ENCODE measurements at regions not wholly inside any gene's neighbourhood (a gene's known extent, or its start where the extent isn't known, plus 50 kb on each side); places are given as distances from the start of the nearest gene placed in this dataset.

GRCh38 chr2:41413813-41414485 lies 633.9 kb upstream of the PKDCC start:
- TF ChIP-seq CTCF (IDR thresholded peaks at IDR 0.05): no peak
- Histone ChIP-seq H3K27ac (no peak overlapping the region), H3K27me3 (peaks cover 0 to 3% (median 0%) of the 10 kb centered on the region in 4 donors), H3K4me3 (no peak overlapping the region), H3K4me1 (no peaks in the 10 kb centered on the region), H3K36me3 (no peaks in the 10 kb centered on the region), H3K9me3 (no peaks in the 10 kb centered on the region)
- WGBS, 2 donors: 51 to 60% methylated on average over 4 of the region's 4 CpGs
- DNase-seq: no peak
- no peak for ATAC-seq
- no peak for FAIRE-seq
- intact Hi-C loops (cut with DNase I): no loop called here

- no peaks in the 10 kb centered on the region for H3K36me3 ChIP-seq
- H3K9me3 ChIP-seq: no peaks in the 10 kb centered on the region
- H3K4me1 ChIP-seq: no peaks in the 10 kb centered on the region
- intact Hi-C loops (cut with DNase I): no loop called here
- H3K4me3 ChIP-seq: no peak overlapping the region
- 43 to 46% methylated on average over 5 of the region's 5 CpGs for WGBS, 2 donors
- H3K27me3 ChIP-seq: peaks cover 0 to 3% (median 0%) of the 10 kb centered on the region in 4 donors
- no peak overlapping the region for H3K27ac ChIP-seq
- DNase-seq: peak in 1 of 6 donors; percentile 6
- ATAC-seq: no peak
- FAIRE-seq: no peak
- TF ChIP-seq CTCF (IDR thresholded peaks at IDR 0.05): peak in 1 of 4 donors; percentile 7
These were observed 633.2 kb upstream of the PKDCC start for GRCh38 chr2:41414486-41415230.

- 29 to 54% methylated on average over 1 of the region's 1 CpG for WGBS, 2 donors
- Histone ChIP-seq H3K36me3 (no peaks in the 10 kb centered on the region), H3K4me3 (no peak overlapping the region), H3K27me3 (no peaks in the 10 kb centered on the region), H3K4me1 (no peaks in the 10 kb centered on the region), H3K27ac (no peak overlapping the region), H3K9me3 (no peaks in the 10 kb centered on the region)
- ATAC-seq (no peak), FAIRE-seq (no peak), DNase-seq (no peak)
- no peak for TF ChIP-seq CTCF (IDR thresholded peaks at IDR 0.05)
- intact Hi-C loops (cut with DNase I): no loop called here
These were observed 630.3 kb upstream of the PKDCC start for GRCh38 chr2:41417511-41417910.

- ATAC-seq (no peak), DNase-seq (no peak), FAIRE-seq (no peak)
- H3K4me3 ChIP-seq: no peak overlapping the region
- no peak for TF ChIP-seq CTCF (IDR thresholded peaks at IDR 0.05)
- no peaks in the 10 kb centered on the region for H3K9me3 ChIP-seq
- no peak overlapping the region for H3K27ac ChIP-seq
- no peaks in the 10 kb centered on the region for H3K4me1 ChIP-seq
- no peaks in the 10 kb centered on the region for H3K36me3 ChIP-seq
- no peaks in the 10 kb centered on the region for H3K27me3 ChIP-seq
- 37 to 46% methylated on average over 3 of the region's 3 CpGs for whole genome bisulfite sequencing, 2 donors
- intact Hi-C loops (cut with DNase I): no loop called here
These were observed 627.6 kb upstream of the PKDCC start for GRCh38 chr2:41420219-41420618.

GRCh38 chr2:41420872-41421271 lies 626.9 kb upstream of the PKDCC start:
- no peaks in the 10 kb centered on the region for H3K27me3 ChIP-seq
- WGBS, 2 donors: 63 to 89% methylated on average over 1 of the region's 1 CpG
- TF ChIP-seq CTCF (IDR thresholded peaks at IDR 0.05): no peak

More at GRCh38 chr2:41420872-41421271, 626.9 kb upstream of the PKDCC start:
- Histone ChIP-seq H3K4me3 (no peak overlapping the region), H3K27ac (no peak overlapping the region), H3K4me1 (no peaks in the 10 kb centered on the region), H3K9me3 (no peaks in the 10 kb centered on the region), H3K36me3 (no peaks in the 10 kb centered on the region)
- ATAC-seq (no peak), DNase-seq (no peak), FAIRE-seq (no peak)
- intact Hi-C loops (cut with DNase I): no loop called here

Measured in pancreas (tissue), 10 donors.